ENCODE measurements at regions not wholly inside any gene's neighbourhood (a gene's known extent, or its start where the extent isn't known, plus 50 kb on each side); places are given as distances from the start of the nearest gene placed in this dataset.

DNA sequence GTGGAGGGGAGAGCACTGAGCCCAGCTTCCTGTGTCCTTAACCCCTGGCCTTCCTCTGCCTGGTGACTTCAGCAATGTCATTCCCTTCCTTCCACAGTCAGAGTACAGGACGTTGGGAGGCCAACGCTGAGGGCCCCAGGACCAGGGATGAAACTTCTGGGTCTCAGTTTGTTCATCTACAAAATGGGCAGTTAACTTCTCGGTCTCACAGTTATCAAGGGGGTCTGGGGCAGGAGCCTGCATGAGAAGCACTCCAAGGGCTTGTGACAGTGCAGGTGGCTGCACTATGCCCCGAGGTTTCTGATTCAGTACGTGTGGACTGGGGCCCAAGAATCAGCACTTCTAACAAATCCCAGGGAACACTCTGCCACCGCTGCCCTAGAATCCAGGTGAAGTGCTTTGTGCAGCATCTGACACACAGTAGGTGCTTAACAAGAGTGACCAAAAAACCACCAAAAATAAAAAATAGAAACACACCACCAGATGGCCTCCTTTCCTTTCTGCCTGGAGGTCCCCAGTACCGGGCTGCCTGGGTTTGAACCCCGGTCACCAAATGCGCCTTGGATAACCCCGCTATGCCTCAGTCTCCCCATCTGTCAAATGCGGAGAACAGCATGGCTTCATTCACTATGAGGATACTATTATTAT is 80.4 kb downstream of the RFLNA start:
- Histone ChIP-seq H3K4me2 (ENCODE audit: control insufficient read depth, insufficient read depth) (no peak overlapping the region), H3K9me3 (replicated peaks; ENCODE audit: control insufficient read depth, insufficient read depth, low read length) (no peaks in the 10 kb centered on the region), H3K36me3 (ENCODE audit: control insufficient read depth in 2 of 2, insufficient read depth in 2 of 2, low read length in 1 of 2) (peaks cover 3 to 17% of the 10 kb centered on the region in 2 experiments; a peak in 3 of 4 replicates), H4K20me1 (ENCODE audit: control insufficient read depth, insufficient read depth) (peaks cover 4% of the 10 kb centered on the region; the same call in 1 of the 2 replicates), H3K4me1 (ENCODE audit: control insufficient read depth, insufficient read depth, low read length) (no peaks in the 10 kb centered on the region), H3K9ac (ENCODE audit: control insufficient read depth, insufficient read depth, low read length) (no peak overlapping the region), H3K27me3 (replicated peaks in 1 of 2; ENCODE audit: control insufficient read depth in 2 of 2, insufficient read depth in 2 of 2, low read length in 1 of 2) (no peaks in the 10 kb centered on the region), H3K79me2 (ENCODE audit: control insufficient read depth, insufficient read depth, low read length) (no peaks in the 10 kb centered on the region), H3K4me3 (no peak overlapping the region), H2AFZ (ENCODE audit: control insufficient read depth, low read depth, low read length) (no peak overlapping the region), H3K27ac (ENCODE audit: control insufficient read depth, insufficient read depth) (no peak overlapping the region)
- ChIA-PET CTCF (no interaction called here), POLR2A (no interaction called here), SMC1A (ENCODE audit: uncharacterized antibody, unreplicated experiment) (no interaction called here), RAD21 (ENCODE audit: unreplicated experiment) (no interaction called here)
- intact Hi-C loops (cut with micrococcal nuclease; ENCODE audit: unreplicated experiment) (no loop called here), in situ Hi-C loops (cut with MboI) (no loop called here)
- DNase-seq (ENCODE audit: low read depth, low spot score) (no peak), ATAC-seq (no peak), FAIRE-seq (no peak)
- no TSS peak for BruUV-seq (replicated peaks)
- WGBS (ENCODE audit: insufficient coverage, insufficient replicate concordance, low lambda C conversion rate, missing lambda C conversion rate), result 93% methylated on average over 11 of the region's 11 CpGs
- TF ChIP-seq MYB (IDR thresholded peaks at IDR 0.05; ENCODE audit: borderline replicate concordance, low read depth, low read length) (no peak), SRF (IDR thresholded peaks at IDR 0.05; ENCODE audit: low read depth in 2 of 2, low read length in 2 of 2) (no peak), ESRRA (IDR thresholded peaks at IDR 0.05; ENCODE audit: low read length) (no peak), CUX1 (IDR thresholded peaks at IDR 0.05; ENCODE audit: insufficient replicate concordance, low read depth, low read length) (no peak), DPF2 (IDR thresholded peaks at IDR 0.05) (0 out of 2 replicates have a peak, but pooled peaks have one; percentile 28), PRDM15 (CRISPR knock-in tag; IDR thresholded peaks at IDR 0.05) (no peak), ZBTB33 (IDR thresholded peaks at IDR 0.05) (no peak), RAD51 (IDR thresholded peaks at IDR 0.05) (no peak), NRF1 (conservative IDR thresholded peaks at IDR 0.05; ENCODE audit: low read depth, low read length) (no peak)
- TF ChIP-seq, protein P1, sequence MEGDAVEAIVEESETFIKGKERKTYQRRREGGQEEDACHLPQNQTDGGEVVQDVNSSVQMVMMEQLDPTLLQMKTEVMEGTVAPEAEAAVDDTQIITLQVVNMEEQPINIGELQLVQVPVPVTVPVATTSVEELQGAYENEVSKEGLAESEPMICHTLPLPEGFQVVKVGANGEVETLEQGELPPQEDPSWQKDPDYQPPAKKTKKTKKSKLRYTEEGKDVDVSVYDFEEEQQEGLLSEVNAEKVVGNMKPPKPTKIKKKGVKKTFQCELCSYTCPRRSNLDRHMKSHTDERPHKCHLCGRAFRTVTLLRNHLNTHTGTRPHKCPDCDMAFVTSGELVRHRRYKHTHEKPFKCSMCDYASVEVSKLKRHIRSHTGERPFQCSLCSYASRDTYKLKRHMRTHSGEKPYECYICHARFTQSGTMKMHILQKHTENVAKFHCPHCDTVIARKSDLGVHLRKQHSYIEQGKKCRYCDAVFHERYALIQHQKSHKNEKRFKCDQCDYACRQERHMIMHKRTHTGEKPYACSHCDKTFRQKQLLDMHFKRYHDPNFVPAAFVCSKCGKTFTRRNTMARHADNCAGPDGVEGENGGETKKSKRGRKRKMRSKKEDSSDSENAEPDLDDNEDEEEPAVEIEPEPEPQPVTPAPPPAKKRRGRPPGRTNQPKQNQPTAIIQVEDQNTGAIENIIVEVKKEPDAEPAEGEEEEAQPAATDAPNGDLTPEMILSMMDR (IDR thresholded peaks at IDR 0.05 in 2 of 3, conservative IDR thresholded peaks at IDR 0.05 in 1 of 3; ENCODE audit: control insufficient read depth in 2 of 3, extremely low read depth in 1 of 3, insufficient read depth in 1 of 3, low read depth in 3 of 3, low read length in 3 of 3), result peak in 2 of 3 experiments; percentile 11 to 28; a peak in 3 of 6 replicates

Data from GM12878 (cell line).